Bronchial epithelial cell (primary cell): ENCODE measurements at regions not wholly inside any gene's neighbourhood (a gene's known extent, or its start where the extent isn't known, plus 50 kb on each side); places are given as distances from the start of the nearest gene placed in this dataset.

Experiments
- DNase-seq: peaks from one replicate; pipeline ENCODE4 v3.0.0-alpha.2; 2010; ENCODE audit warnings: low read depth
- FAIRE-seq: peaks from 2 replicates; lab custom pipeline; 2011; peaks lifted over from hg19 to GRCh38; lab: Jason Lieb, UNC
- H3K27me3 ChIP-seq: 2 replicates; pipeline ENCODE4 v1.5.1; 2011; ENCODE audit warnings: low read length; ENCODE audit not compliant: control insufficient read depth, insufficient read depth
- H3K36me3 ChIP-seq: 2 replicates; pipeline ENCODE4 v1.5.1; 2011; ENCODE audit warnings: low read length; ENCODE audit not compliant: control insufficient read depth, insufficient read depth
- H3K4me3 ChIP-seq: 2 replicates; pipeline ENCODE4 v1.5.1; 2011; ENCODE audit warnings: mild to moderate bottlenecking, low read depth, low read length, control low read depth
- CTCF ChIP-seq: IDR thresholded peaks from 2 replicates; pipeline ENCODE4 v1.5.1; 2011; ENCODE audit warnings: mild to moderate bottlenecking, moderate library complexity, low read length, control low read depth, inconsistent platforms; ENCODE audit not compliant: insufficient read depth, severe bottlenecking

- no peak for TF ChIP-seq CTCF
- Histone ChIP-seq H3K4me3 (no peak overlapping the region), H3K27me3 (no peaks in the 10 kb centered on the region), H3K36me3 (no peaks in the 10 kb centered on the region)
- DNase-seq = no peak
- FAIRE-seq = no peak
Measured at GRCh38 chr1:63200676-63201075, 121.7 kb upstream of the FOXD3 start.

- Histone ChIP-seq H3K4me3 (no peak overlapping the region), H3K36me3 (no peaks in the 10 kb centered on the region), H3K27me3 (no peaks in the 10 kb centered on the region)
- FAIRE-seq (no peak), DNase-seq (no peak)
- TF ChIP-seq CTCF = no peak
Measured at GRCh38 chr1:63203641-63204040, 118.7 kb upstream of the FOXD3 start.

- no peaks in the 10 kb centered on the region for H3K36me3 ChIP-seq
- no peak for TF ChIP-seq CTCF
- DNase-seq (no peak), FAIRE-seq (no peak)
- H3K27me3 ChIP-seq = no peaks in the 10 kb centered on the region
- H3K4me3 ChIP-seq = no peak overlapping the region
Measured at GRCh38 chr1:63205776-63206175, 116.6 kb upstream of the FOXD3 start.

GRCh38 chr1:63214553-63214952, 107.8 kb upstream of the FOXD3 start:
- no peaks in the 10 kb centered on the region for H3K27me3 ChIP-seq
- no peak for FAIRE-seq
- TF ChIP-seq CTCF = no peak
- H3K4me3 ChIP-seq = no peak overlapping the region
- no peak for DNase-seq
- no peaks in the 10 kb centered on the region for H3K36me3 ChIP-seq

- Histone ChIP-seq H3K4me3 (no peak overlapping the region), H3K36me3 (no peaks in the 10 kb centered on the region), H3K27me3 (no peaks in the 10 kb centered on the region)
- TF ChIP-seq CTCF = no peak
- DNase-seq (no peak), FAIRE-seq (no peak)
Measured at GRCh38 chr1:63223426-63223825, 98.9 kb upstream of the FOXD3 start.

- FAIRE-seq (no peak), DNase-seq (no peak)
- TF ChIP-seq CTCF = no peak
- no peaks in the 10 kb centered on the region for H3K27me3 ChIP-seq
- no peaks in the 10 kb centered on the region for H3K36me3 ChIP-seq
- H3K4me3 ChIP-seq = no peak overlapping the region
Measured at GRCh38 chr1:63230722-63231121, 91.6 kb upstream of the FOXD3 start.
